GM12865 (cell line): ENCODE measurements at regions not wholly inside any gene's neighbourhood (a gene's known extent, or its start where the extent isn't known, plus 50 kb on each side); places are given as distances from the start of the nearest gene placed in this dataset.
A peak's percentile ranks its signal among the peaks of the same experiment; 100 is the strongest.

Experiments used
- DNase-seq: peaks from one replicate; pipeline ENCODE4 v3.0.0; 2010; ENCODE audit warnings: low read depth
- H3K4me3 ChIP-seq: 2 replicates; pipeline ENCODE4 v1.5.1; 2011; ENCODE audit warnings: mild to moderate bottlenecking, low read depth, low read length, control low read depth
- CTCF ChIP-seq: IDR thresholded peaks from 2 replicates; pipeline ENCODE4 v1.5.1; 2011; ENCODE audit warnings: low read length, control low read depth, low read depth, inconsistent platforms; ENCODE audit not compliant: insufficient read depth; ENCODE audit errors: missing control alignments

GRCh38 chr20:17872434-17872833 is 96.2 kb downstream of the SNX5 start:
- peak; percentile 48 for DNase-seq
- no peak overlapping the region for H3K4me3 ChIP-seq
- no peak for TF ChIP-seq CTCF

GRCh38 chr20:17871886-17872285 is 96.7 kb downstream of the SNX5 start:
- DNase-seq, result no peak
- no peak for TF ChIP-seq CTCF
- H3K4me3 ChIP-seq, result no peak overlapping the region

GRCh38 chr20:17871181-17871580 is 97.4 kb downstream of the SNX5 start:
- no peak overlapping the region for H3K4me3 ChIP-seq
- no peak for DNase-seq
- no peak for TF ChIP-seq CTCF

GRCh38 chr20:17870086-17870740 is 98.4 kb downstream of the SNX5 start:
- H3K4me3 ChIP-seq, result no peak overlapping the region
- TF ChIP-seq CTCF, result no peak
- no peak for DNase-seq

GRCh38 chr20:17869295-17869994 is 99.1 kb downstream of the SNX5 start:
- DNase-seq, result no peak
- no peak overlapping the region for H3K4me3 ChIP-seq
- TF ChIP-seq CTCF, result no peak

GRCh38 chr20:17868700-17869231 is 99.8 kb downstream of the SNX5 start:
- H3K4me3 ChIP-seq, result no peak overlapping the region
- no peak for TF ChIP-seq CTCF
- DNase-seq, result no peak
